B cell (primary cell): ENCODE measurements at regions not wholly inside any gene's neighbourhood (a gene's known extent, or its start where the extent isn't known, plus 50 kb on each side); places are given as distances from the start of the nearest gene placed in this dataset.

Experiments
- CTCF ChIP-seq: fragments of 200-600 bp; IDR thresholded peaks from one replicate; pipeline ENCODE4 v1.8.0; 2022; ENCODE audit warnings: antibody characterized with exemption, mild to moderate bottlenecking
- EZH2 ChIP-seq: IDR thresholded peaks from 2 replicates; pipeline ENCODE4 v1.6.1; 2012; ENCODE audit warnings: borderline replicate concordance, low read depth, mild to moderate bottlenecking, moderate library complexity, low read length; ENCODE audit not compliant: insufficient read depth, poor library complexity, severe bottlenecking

- TF ChIP-seq CTCF (no peak), EZH2 (no peak)
These were observed 736.4 kb upstream of the LRFN5 start for GRCh38 chr14:40870252-40870651.
